Activated naive CD8-positive, alpha-beta T cell treated with anti-CD3 and anti-CD28 coated beads for 36 hours (primary cell): ENCODE measurements at regions not wholly inside any gene's neighbourhood (a gene's known extent, or its start where the extent isn't known, plus 50 kb on each side); places are given as distances from the start of the nearest gene placed in this dataset.
"Not testable (repeated sequence)": the region's sequence is repeated elsewhere in the genome, so short reads cannot be mapped to it uniquely, and the experiment has no call there.

Experiments used
- DNase-seq: peaks from one replicate; pipeline ENCODE4 v3.0.0; 2021
- H3K27ac Mint-ChIP-seq: one replicate; pipeline ENCODE4 v1.8.0; 2022; ENCODE audit warnings: mild to moderate bottlenecking, moderate library complexity, mixed read lengths
- H3K27me3 Mint-ChIP-seq: one replicate; pipeline ENCODE4 v1.8.0; 2022; ENCODE audit warnings: mild to moderate bottlenecking, mixed read lengths
- H3K36me3 Mint-ChIP-seq: one replicate; pipeline ENCODE4 v1.8.0; 2021; ENCODE audit warnings: mild to moderate bottlenecking, mixed read lengths
- H3K4me1 Mint-ChIP-seq: one replicate; pipeline ENCODE4 v1.8.0; 2021; ENCODE audit warnings: mixed read lengths
- H3K4me3 Mint-ChIP-seq: one replicate; pipeline ENCODE4 v1.8.0; 2022; ENCODE audit warnings: mild to moderate bottlenecking, moderate library complexity, mixed read lengths
- H3K9me3 Mint-ChIP-seq: one replicate; pipeline ENCODE4 v1.8.0; 2022; ENCODE audit warnings: mixed read lengths

DNA sequence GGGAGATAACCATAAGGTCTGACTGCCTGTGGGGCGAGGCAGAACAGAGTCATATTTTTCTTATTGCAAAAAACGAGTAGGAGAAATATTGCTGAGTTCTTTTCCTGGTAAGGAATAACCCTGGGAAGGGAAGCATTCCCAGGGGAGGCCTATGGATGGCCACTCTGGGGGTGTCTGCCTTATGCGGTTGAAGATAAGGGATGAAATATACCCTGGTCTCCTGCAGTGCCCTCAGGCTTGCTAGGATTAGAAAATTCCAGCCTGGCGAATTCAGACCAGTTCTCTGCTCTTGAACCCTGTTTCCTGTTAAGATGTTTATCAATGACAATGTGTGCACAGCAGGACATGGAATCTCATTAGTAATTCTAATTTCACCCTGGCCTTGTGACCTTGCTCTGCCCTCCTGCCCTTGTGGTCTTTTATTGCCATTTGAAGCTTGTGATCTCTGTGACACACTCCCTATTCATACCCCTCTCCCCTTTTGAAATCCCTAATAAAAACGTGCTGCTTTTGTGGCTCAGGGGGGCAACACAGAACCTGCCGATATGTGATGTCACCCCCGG is 491.1 kb upstream of the EYS start:
- Mint-ChIP-seq H3K36me3 (no peaks in the 10 kb centered on the region), H3K27ac (no peak overlapping the region), H3K27me3 (no peaks in the 10 kb centered on the region), H3K4me3 (no peak overlapping the region), H3K4me1 (no peaks in the 10 kb centered on the region), H3K9me3 (no peaks in the 10 kb centered on the region)
- no peak for DNase-seq

DNA sequence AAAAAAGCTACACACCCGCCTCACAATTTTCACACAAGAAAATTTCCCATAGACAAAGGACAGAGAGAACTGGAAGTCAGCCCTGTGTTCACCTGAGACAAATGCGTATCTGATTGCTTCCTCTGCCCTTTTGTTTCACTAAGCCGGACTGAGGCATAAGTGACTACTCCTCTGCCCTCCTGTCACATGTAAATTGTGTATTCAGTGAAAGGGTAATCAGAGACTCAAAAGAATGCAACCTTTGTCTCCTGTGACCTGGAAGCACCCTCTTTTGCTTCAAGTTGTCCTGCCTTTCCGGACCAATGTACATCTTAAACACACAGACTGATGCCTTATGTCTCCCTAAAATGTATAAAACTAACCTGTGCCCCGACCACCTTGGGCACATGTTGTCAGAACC is 483.8 kb upstream of the EYS start:
- Mint-ChIP-seq H3K36me3 (no peaks in the 10 kb centered on the region), H3K4me1 (no peaks in the 10 kb centered on the region), H3K27ac (no peak overlapping the region), H3K9me3 (peaks cover 8% of the 10 kb centered on the region), H3K4me3 (no peak overlapping the region), H3K27me3 (no peaks in the 10 kb centered on the region)
- DNase-seq: no peak

DNA sequence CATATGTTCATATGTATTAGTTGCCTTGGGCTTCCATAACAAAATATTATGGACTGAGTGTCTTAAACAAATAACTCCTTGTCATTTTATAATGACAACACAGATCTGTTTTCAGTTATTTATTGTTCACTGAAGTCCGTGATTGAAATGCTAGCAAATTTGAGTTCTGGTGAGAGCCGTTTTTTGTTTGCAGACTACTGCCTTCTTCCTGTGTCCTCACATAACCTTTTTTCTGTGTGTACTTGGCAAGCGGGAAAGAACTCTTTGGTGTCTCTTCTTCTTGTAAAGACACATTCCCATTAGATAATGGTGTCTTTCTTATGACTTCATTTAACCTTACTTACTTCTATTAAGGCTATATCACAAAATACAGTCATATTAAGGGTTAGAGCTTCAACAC is 482.9 kb upstream of the EYS start:
- H3K9me3 Mint-ChIP-seq: peaks cover 8% of the 10 kb centered on the region
- no peaks in the 10 kb centered on the region for H3K27me3 Mint-ChIP-seq
- no peak overlapping the region for H3K27ac Mint-ChIP-seq
- DNase-seq: no peak
- H3K4me1 Mint-ChIP-seq: no peaks in the 10 kb centered on the region
- H3K4me3 Mint-ChIP-seq: no peak overlapping the region
- no peaks in the 10 kb centered on the region for H3K36me3 Mint-ChIP-seq

GRCh38 chr6:66186756-66187155 is 479.7 kb upstream of the EYS start:
- Mint-ChIP-seq H3K36me3 (no peaks in the 10 kb centered on the region), H3K27ac (no peak overlapping the region), H3K4me1 (no peaks in the 10 kb centered on the region), H3K9me3 (peaks cover 8% of the 10 kb centered on the region), H3K27me3 (no peaks in the 10 kb centered on the region), H3K4me3 (no peak overlapping the region)
- DNase-seq: no peak

- Mint-ChIP-seq H3K4me1 (no peaks in the 10 kb centered on the region), H3K9me3 (peaks cover 5% of the 10 kb centered on the region), H3K4me3 (no peak overlapping the region), H3K27ac (no peak overlapping the region), H3K27me3 (no peaks in the 10 kb centered on the region), H3K36me3 (no peaks in the 10 kb centered on the region)
- DNase-seq: no peak
Observed at GRCh38 chr6:66184091-66184490, 477.1 kb upstream of the EYS start.

- no peak for DNase-seq
- no peak overlapping the region for H3K4me3 Mint-ChIP-seq
- H3K27me3 Mint-ChIP-seq: no peaks in the 10 kb centered on the region
- no peaks in the 10 kb centered on the region for H3K9me3 Mint-ChIP-seq
- H3K36me3 Mint-ChIP-seq: no peaks in the 10 kb centered on the region
- no peak overlapping the region for H3K27ac Mint-ChIP-seq
- H3K4me1 Mint-ChIP-seq: no peaks in the 10 kb centered on the region
Observed at GRCh38 chr6:66179361-66179760, 472.3 kb upstream of the EYS start.

GRCh38 chr6:66173587-66173986 is 466.6 kb upstream of the EYS start:
- no peak overlapping the region for H3K27ac Mint-ChIP-seq
- no peak overlapping the region for H3K4me3 Mint-ChIP-seq
- no peaks in the 10 kb centered on the region for H3K4me1 Mint-ChIP-seq
- H3K36me3 Mint-ChIP-seq: no peaks in the 10 kb centered on the region
- H3K27me3 Mint-ChIP-seq: no peaks in the 10 kb centered on the region
- no peak for DNase-seq
- peaks cover 18% of the 10 kb centered on the region for H3K9me3 Mint-ChIP-seq

DNA sequence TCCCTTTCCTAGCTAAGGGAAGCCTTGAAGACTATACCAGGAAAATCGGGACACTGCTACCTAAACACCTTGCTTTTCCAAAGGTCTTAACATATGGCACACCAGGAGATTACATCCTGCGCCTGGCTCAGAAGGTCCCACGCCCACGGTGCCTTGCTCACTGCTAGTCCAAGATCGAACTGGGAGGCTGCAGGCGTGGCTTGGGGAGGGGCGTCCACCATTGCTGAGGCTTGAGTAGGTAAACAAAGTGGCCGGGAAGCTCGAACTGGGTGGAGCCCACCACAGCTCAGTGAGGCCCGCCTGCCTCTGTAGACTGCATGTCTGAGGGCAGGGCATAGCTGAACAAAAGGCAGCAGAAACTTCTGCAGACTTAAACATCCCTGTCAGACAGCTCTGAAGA is 459.7 kb upstream of the EYS start:
- not testable (repeated sequence) for H3K27me3 Mint-ChIP-seq, H3K36me3 Mint-ChIP-seq, H3K4me3 Mint-ChIP-seq, H3K27ac Mint-ChIP-seq, H3K4me1 Mint-ChIP-seq, DNase-seq
- peaks cover 22% of the 10 kb centered on the region for H3K9me3 Mint-ChIP-seq

GRCh38 chr6:66161546-66162108 is 454.6 kb upstream of the EYS start:
- DNase-seq: no peak
- H3K27me3 Mint-ChIP-seq: no peaks in the 10 kb centered on the region
- no peaks in the 10 kb centered on the region for H3K36me3 Mint-ChIP-seq
- H3K4me1 Mint-ChIP-seq: no peaks in the 10 kb centered on the region
- H3K4me3 Mint-ChIP-seq: no peak overlapping the region
- peaks cover 21% of the 10 kb centered on the region for H3K9me3 Mint-ChIP-seq
- no peak overlapping the region for H3K27ac Mint-ChIP-seq

- Mint-ChIP-seq H3K4me1 (no peaks in the 10 kb centered on the region), H3K27me3 (no peaks in the 10 kb centered on the region), H3K9me3 (peaks cover 15% of the 10 kb centered on the region), H3K36me3 (no peaks in the 10 kb centered on the region), H3K27ac (no peak overlapping the region), H3K4me3 (no peak overlapping the region)
- no peak for DNase-seq
Observed at GRCh38 chr6:66159937-66160336, 452.9 kb upstream of the EYS start.

- no peaks in the 10 kb centered on the region for H3K27me3 Mint-ChIP-seq
- H3K4me3 Mint-ChIP-seq: no peak overlapping the region
- no peaks in the 10 kb centered on the region for H3K9me3 Mint-ChIP-seq
- no peaks in the 10 kb centered on the region for H3K4me1 Mint-ChIP-seq
- no peak for DNase-seq
- H3K36me3 Mint-ChIP-seq: no peaks in the 10 kb centered on the region
- H3K27ac Mint-ChIP-seq: no peak overlapping the region
Observed at GRCh38 chr6:66153247-66153646, 446.2 kb upstream of the EYS start.

DNA sequence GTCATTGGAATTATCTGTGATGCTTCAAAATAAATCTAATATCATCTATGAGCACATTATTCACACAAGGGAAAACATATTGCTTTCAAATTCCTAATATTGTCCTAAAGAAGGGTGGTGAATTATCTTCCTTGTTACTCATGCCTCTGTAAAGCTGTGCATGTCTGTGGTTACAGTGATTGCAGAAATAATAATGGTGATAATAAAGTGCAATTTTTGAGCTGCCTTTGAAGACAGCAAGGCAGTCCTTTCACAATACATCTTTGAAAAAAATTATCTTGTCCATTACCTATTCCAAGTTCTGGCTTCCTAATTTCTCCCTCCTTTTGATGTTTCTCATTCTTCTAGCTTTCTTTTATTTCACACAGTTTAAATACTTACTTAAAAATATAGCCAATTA is 442.1 kb upstream of the EYS start:
- Mint-ChIP-seq H3K4me1 (no peaks in the 10 kb centered on the region), H3K27ac (no peak overlapping the region), H3K36me3 (no peaks in the 10 kb centered on the region), H3K4me3 (no peak overlapping the region), H3K9me3 (no peaks in the 10 kb centered on the region), H3K27me3 (no peaks in the 10 kb centered on the region)
- DNase-seq: no peak

- Mint-ChIP-seq H3K36me3 (no peaks in the 10 kb centered on the region), H3K9me3 (no peaks in the 10 kb centered on the region), H3K27ac (no peak overlapping the region), H3K27me3 (no peaks in the 10 kb centered on the region), H3K4me1 (no peaks in the 10 kb centered on the region), H3K4me3 (no peak overlapping the region)
- DNase-seq: no peak
Observed at GRCh38 chr6:66145867-66146266, 438.8 kb upstream of the EYS start.

- DNase-seq: no peak
- Mint-ChIP-seq H3K4me1 (no peaks in the 10 kb centered on the region), H3K9me3 (peaks cover 3% of the 10 kb centered on the region), H3K27me3 (no peaks in the 10 kb centered on the region), H3K36me3 (no peaks in the 10 kb centered on the region), H3K27ac (no peak overlapping the region), H3K4me3 (no peak overlapping the region)
Observed at GRCh38 chr6:66134021-66134420, 427.0 kb upstream of the EYS start.

DNA sequence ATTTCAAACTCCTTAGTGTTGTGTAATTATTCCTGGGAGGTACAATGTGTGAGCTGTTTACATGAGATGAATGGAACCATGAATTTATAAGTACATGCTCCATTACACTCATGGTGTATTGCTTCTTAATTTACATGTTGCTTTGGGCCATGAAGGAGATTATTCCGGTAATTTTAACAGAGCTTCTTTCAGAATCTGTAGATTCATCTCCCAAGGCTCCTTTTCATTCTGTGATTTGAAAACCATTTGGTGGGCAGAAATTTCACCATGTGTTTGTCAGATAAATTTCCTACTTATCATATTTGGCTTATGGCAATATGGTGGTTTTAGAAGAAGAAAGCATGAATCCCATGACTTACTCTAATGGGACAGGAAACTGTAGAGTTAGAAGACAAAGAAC is 421.6 kb upstream of the EYS start:
- Mint-ChIP-seq H3K4me1 (no peaks in the 10 kb centered on the region), H3K4me3 (no peak overlapping the region), H3K27ac (no peak overlapping the region), H3K36me3 (no peaks in the 10 kb centered on the region), H3K27me3 (no peaks in the 10 kb centered on the region), H3K9me3 (no peaks in the 10 kb centered on the region)
- no peak for DNase-seq

DNA sequence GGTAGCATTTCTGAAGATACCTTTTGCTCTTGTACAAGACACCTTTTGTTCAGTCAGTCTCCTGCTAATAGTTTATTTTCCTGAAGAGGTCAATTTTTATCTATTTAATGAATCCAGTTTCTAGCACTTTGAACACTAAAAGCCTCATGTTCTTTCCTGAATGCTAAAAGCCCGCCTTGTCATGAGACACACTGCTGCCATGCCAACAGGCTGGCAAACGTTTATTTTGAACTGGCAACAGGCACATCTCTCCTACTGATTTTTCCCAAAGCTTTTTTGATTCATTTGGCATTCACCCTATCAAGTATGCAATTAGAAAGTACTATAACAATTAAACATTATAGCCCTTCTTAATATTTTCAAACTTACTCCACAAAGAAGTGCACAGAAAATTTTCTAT is 421.2 kb upstream of the EYS start:
- Mint-ChIP-seq H3K4me1 (no peaks in the 10 kb centered on the region), H3K27me3 (no peaks in the 10 kb centered on the region), H3K4me3 (no peak overlapping the region), H3K27ac (no peak overlapping the region), H3K36me3 (no peaks in the 10 kb centered on the region), H3K9me3 (no peaks in the 10 kb centered on the region)
- DNase-seq: no peak

- H3K36me3 Mint-ChIP-seq: no peaks in the 10 kb centered on the region
- no peaks in the 10 kb centered on the region for H3K4me1 Mint-ChIP-seq
- H3K27me3 Mint-ChIP-seq: no peaks in the 10 kb centered on the region
- no peak overlapping the region for H3K27ac Mint-ChIP-seq
- H3K4me3 Mint-ChIP-seq: no peak overlapping the region
- no peak for DNase-seq
- H3K9me3 Mint-ChIP-seq: no peaks in the 10 kb centered on the region
Observed at GRCh38 chr6:66127061-66127460, 420.0 kb upstream of the EYS start.
